SU-DHL-6 (cell line): ENCODE measurements at regions not wholly inside any gene's neighbourhood (a gene's known extent, or its start where the extent isn't known, plus 50 kb on each side); places are given as distances from the start of the nearest gene placed in this dataset.
"Not testable (repeated sequence)": the region's sequence is repeated elsewhere in the genome, so short reads cannot be mapped to it uniquely, and the experiment has no call there.

Experiments
- H2AFZ ChIP-seq: fragments of 200-600 bp; sonication (generic); 2 replicates; pipeline ENCODE4 v1.6.1; 2014; ENCODE audit warnings: low read depth, mild to moderate bottlenecking, moderate library complexity, mixed read lengths, antibody characterized with exemption, low read length; ENCODE audit not compliant: severe bottlenecking
- H3F3A ChIP-seq: fragments of 200-600 bp; shearing (Covaris generic); 2 replicates; pipeline ENCODE4 v1.6.0; 2016; ENCODE audit warnings: antibody characterized with exemption, mild to moderate bottlenecking; ENCODE audit not compliant: insufficient read depth
- H3K27ac ChIP-seq: fragments of 200-600 bp; sonication (generic); 2 replicates; pipeline ENCODE4 v1.5.1; 2016; ENCODE audit warnings: low read depth, mild to moderate bottlenecking, low read length, moderate library complexity, mixed read lengths
- H3K27me3 ChIP-seq: fragments of 200-600 bp; sonication (generic), shearing (Covaris generic); 2 replicates; pipeline ENCODE4 v1.6.0; 2014; ENCODE audit warnings: mild to moderate bottlenecking, low read length
- H3K36me3 ChIP-seq: fragments of 200-600 bp; sonication (generic); 2 replicates; pipeline ENCODE4 v1.6.1; 2014; ENCODE audit warnings: mild to moderate bottlenecking, low read length, mixed read lengths
- H3K4me2 ChIP-seq: fragments of 300-600, 200-600 bp; shearing (Covaris generic), sonication (generic); 2 replicates; pipeline ENCODE4 v1.6.0; 2014; ENCODE audit warnings: low read length, low read depth, mild to moderate bottlenecking; ENCODE audit not compliant: poor library complexity, severe bottlenecking
- H3K4me3 ChIP-seq: fragments of 200-600 bp; sonication (generic); 2 replicates; pipeline ENCODE4 v1.5.1; 2014; ENCODE audit warnings: antibody characterized with exemption, low read length, mild to moderate bottlenecking, mixed read lengths; ENCODE audit not compliant: insufficient read depth, poor library complexity, severe bottlenecking
- H3K79me2 ChIP-seq: fragments of 200-600 bp; sonication (generic); 2 replicates; pipeline ENCODE4 v1.6.1; 2014; ENCODE audit warnings: mild to moderate bottlenecking, low read length, moderate library complexity; ENCODE audit not compliant: insufficient read depth
- H3K9ac ChIP-seq: fragments of 200-600 bp; sonication (generic); 2 replicates; pipeline ENCODE4 v1.7.0; 2014; ENCODE audit warnings: mild to moderate bottlenecking, low read length
- H3K9me2 ChIP-seq: fragments of 200-600 bp; sonication (generic); replicated peaks from 2 replicates; pipeline ENCODE4 v1.6.1; 2014; ENCODE audit warnings: low read length; ENCODE audit not compliant: insufficient read depth
- H3K9me3 ChIP-seq: fragments of 200-600 bp; sonication (generic); 2 replicates; pipeline ENCODE4 v1.6.1; 2014; ENCODE audit warnings: low read length, mixed read lengths; ENCODE audit not compliant: insufficient read depth
- H4K20me1 ChIP-seq: fragments of 200-600 bp; sonication (generic); 2 replicates; pipeline ENCODE4 v1.6.1; 2014; ENCODE audit warnings: low read depth, mild to moderate bottlenecking, antibody characterized with exemption, low read length, moderate library complexity, mixed read lengths

- H4K20me1 ChIP-seq, H3K4me2 ChIP-seq, H3K9me2 ChIP-seq, H3K79me2 ChIP-seq, H3F3A ChIP-seq, H3K4me3 ChIP-seq, H3K27me3 ChIP-seq, H3K9ac ChIP-seq, H3K27ac ChIP-seq, H3K36me3 ChIP-seq, H3K9me3 ChIP-seq, H2AFZ ChIP-seq: not testable (repeated sequence)
Observed at GRCh38 chr12:9309749-9310148, 101.6 kb upstream of the PZP start.

- H3K27me3 ChIP-seq, H3K4me2 ChIP-seq, H3K27ac ChIP-seq, H3K9ac ChIP-seq, H3K9me3 ChIP-seq, H3K79me2 ChIP-seq, H2AFZ ChIP-seq, H4K20me1 ChIP-seq, H3K9me2 ChIP-seq, H3K4me3 ChIP-seq, H3K36me3 ChIP-seq, H3F3A ChIP-seq: not testable (repeated sequence)
Observed at GRCh38 chr12:9308745-9309144, 100.5 kb upstream of the PZP start.

DNA sequence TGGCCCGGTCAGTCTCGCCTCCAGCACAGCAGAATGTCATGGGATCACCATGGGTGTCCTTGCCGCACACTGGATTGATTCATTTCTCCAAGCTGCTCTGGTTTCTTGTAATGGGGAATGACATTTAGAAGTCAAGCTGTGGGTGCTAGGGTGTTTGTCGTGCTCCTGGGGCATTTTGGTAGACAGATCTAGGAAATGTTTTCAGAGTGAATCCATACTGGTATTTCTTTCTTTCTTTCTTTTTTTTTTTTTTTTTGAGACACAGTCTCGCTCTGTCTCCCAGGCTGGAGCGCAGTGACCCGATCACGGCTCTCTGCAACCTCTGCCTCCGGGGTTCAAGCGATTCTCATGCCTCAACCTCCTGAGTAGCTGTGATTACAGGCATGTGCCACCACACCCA lies 100.0 kb upstream of the PZP start:
- not testable (repeated sequence) for H3K9ac ChIP-seq, H3K79me2 ChIP-seq, H3F3A ChIP-seq, H3K4me2 ChIP-seq, H3K36me3 ChIP-seq, H3K27me3 ChIP-seq, H3K9me2 ChIP-seq, H3K27ac ChIP-seq, H3K4me3 ChIP-seq, H3K9me3 ChIP-seq, H2AFZ ChIP-seq, H4K20me1 ChIP-seq

GRCh38 chr12:9307255-9307654 lies 99.1 kb upstream of the PZP start:
- H3K4me3 ChIP-seq, H3F3A ChIP-seq, H4K20me1 ChIP-seq, H3K27ac ChIP-seq, H3K27me3 ChIP-seq, H3K79me2 ChIP-seq, H3K36me3 ChIP-seq, H3K9me3 ChIP-seq, H3K4me2 ChIP-seq, H3K9ac ChIP-seq, H3K9me2 ChIP-seq, H2AFZ ChIP-seq: not testable (repeated sequence)

- not testable (repeated sequence) for H2AFZ ChIP-seq, H3K27me3 ChIP-seq, H3K36me3 ChIP-seq, H3K9me2 ChIP-seq, H3K4me3 ChIP-seq, H3K9me3 ChIP-seq, H3K9ac ChIP-seq, H3K4me2 ChIP-seq, H4K20me1 ChIP-seq, H3K27ac ChIP-seq, H3K79me2 ChIP-seq, H3F3A ChIP-seq
Observed at GRCh38 chr12:9306004-9306403, 97.8 kb upstream of the PZP start.

- H3K4me3 ChIP-seq, H3K27ac ChIP-seq, H2AFZ ChIP-seq, H3K9ac ChIP-seq, H3K79me2 ChIP-seq, H3K4me2 ChIP-seq, H3K27me3 ChIP-seq, H4K20me1 ChIP-seq, H3K9me2 ChIP-seq, H3F3A ChIP-seq, H3K9me3 ChIP-seq, H3K36me3 ChIP-seq: not testable (repeated sequence)
Observed at GRCh38 chr12:9304540-9304939, 96.3 kb upstream of the PZP start.

- not testable (repeated sequence) for H3F3A ChIP-seq, H3K9ac ChIP-seq, H3K9me3 ChIP-seq, H3K27ac ChIP-seq, H3K4me3 ChIP-seq, H3K4me2 ChIP-seq, H3K79me2 ChIP-seq, H4K20me1 ChIP-seq, H2AFZ ChIP-seq, H3K36me3 ChIP-seq, H3K27me3 ChIP-seq, H3K9me2 ChIP-seq
Observed at GRCh38 chr12:9295872-9296271, 87.7 kb upstream of the PZP start.

- not testable (repeated sequence) for H3K79me2 ChIP-seq, H3K27ac ChIP-seq, H3K4me2 ChIP-seq, H3K9me3 ChIP-seq, H2AFZ ChIP-seq, H3K36me3 ChIP-seq, H4K20me1 ChIP-seq, H3F3A ChIP-seq, H3K27me3 ChIP-seq, H3K9ac ChIP-seq, H3K4me3 ChIP-seq, H3K9me2 ChIP-seq
Observed at GRCh38 chr12:9294072-9294620, 86.0 kb upstream of the PZP start.
